HG03066 (cell line): ENCODE measurements at regions not wholly inside any gene's neighbourhood (a gene's known extent, or its start where the extent isn't known, plus 50 kb on each side); places are given as distances from the start of the nearest gene placed in this dataset.
"Not testable (repeated sequence)": the region's sequence is repeated elsewhere in the genome, so short reads cannot be mapped to it uniquely, and the experiment has no call there.

ENCODE experiments used
- ATAC-seq: cut with Tn5 transposase; IDR thresholded peaks from one replicate; pipeline ENCODE4 v1.9.1; 2021; ENCODE audit warnings: low read depth; ENCODE audit not compliant: unreplicated experiment

GRCh38 chr2:205867371-205867770 lies 185.1 kb downstream of the NRP2 start:
- no peak for ATAC-seq

- ATAC-seq, result no peak
Observed at GRCh38 chr2:205865905-205866441, 183.7 kb downstream of the NRP2 start.

GRCh38 chr2:205865056-205865455 lies 182.8 kb downstream of the NRP2 start:
- no peak for ATAC-seq

GRCh38 chr2:205864491-205864890 lies 182.2 kb downstream of the NRP2 start:
- no peak for ATAC-seq

GRCh38 chr2:205862761-205863160 lies 180.5 kb downstream of the NRP2 start:
- not testable (repeated sequence) for ATAC-seq

GRCh38 chr2:205860885-205861284 lies 178.6 kb downstream of the NRP2 start:
- no peak for ATAC-seq

- ATAC-seq, result no peak
Observed at GRCh38 chr2:205860181-205860580, 177.9 kb downstream of the NRP2 start.

GRCh38 chr2:205858881-205859441 lies 176.7 kb downstream of the NRP2 start:
- no peak for ATAC-seq

- no peak for ATAC-seq
Observed at GRCh38 chr2:205858275-205858674, 176.0 kb downstream of the NRP2 start.

GRCh38 chr2:205857520-205858237 lies 175.4 kb downstream of the NRP2 start:
- no peak for ATAC-seq

GRCh38 chr2:205852457-205852856 lies 170.2 kb downstream of the NRP2 start:
- ATAC-seq, result no peak

- ATAC-seq, result no peak
Observed at GRCh38 chr2:205850611-205851010, 168.3 kb downstream of the NRP2 start.

- no peak for ATAC-seq
Observed at GRCh38 chr2:205850132-205850531, 167.8 kb downstream of the NRP2 start.

- ATAC-seq, result no peak
Observed at GRCh38 chr2:205849136-205849535, 166.8 kb downstream of the NRP2 start.

- ATAC-seq, result no peak
Observed at GRCh38 chr2:205848601-205849000, 166.3 kb downstream of the NRP2 start.
